Ovary (tissue), 7 donors: ENCODE measurements at regions not wholly inside any gene's neighbourhood (a gene's known extent, or its start where the extent isn't known, plus 50 kb on each side); places are given as distances from the start of the nearest gene placed in this dataset.

Experiments
- DNase-seq, 5 donors: peaks; one replicate each; pipeline ENCODE4 v3.0.0-alpha.2; 2019 to 2020
- H3K27ac ChIP-seq, 2 donors: fragments of 200-600 bp; one replicate each; pipeline versions ENCODE4 v1.5.1 to v1.8.0; 2019 to 2022
- H3K27me3 ChIP-seq: fragments of 200-600 bp; one replicate; pipeline ENCODE4 v1.8.0; 2022
- H3K36me3 ChIP-seq: fragments of 200-600 bp; sonication (generic); one replicate; pipeline ENCODE4 v1.5.1; 2019
- H3K4me1 ChIP-seq: one replicate; pipeline ENCODE4 v1.8.1; 2013; ENCODE audit warnings: mild to moderate bottlenecking, moderate library complexity; ENCODE audit not compliant: insufficient read depth
- H3K4me3 ChIP-seq: fragments of 200-600 bp; sonication (generic); one replicate; pipeline ENCODE4 v1.5.1; 2017
- H3K9me3 ChIP-seq, 2 donors: fragments of 200-600 bp in 1 of 2; sonication (generic) in 1 of 2; one replicate each; pipeline versions ENCODE4 v1.5.1 to v1.8.1; 2013 to 2019; ENCODE audit warnings: mild to moderate bottlenecking in 1 of 2, moderate library complexity in 1 of 2
- EP300 ChIP-seq: sonication (generic); formaldehyde crosslinking; IDR thresholded peaks from one replicate; pipeline ENCODE4 v1.6.1; 2017; ENCODE audit warnings: antibody characterized with exemption
- POLR2A ChIP-seq: fragments of 450-650 bp; IDR thresholded peaks from one replicate; pipeline ENCODE4 v1.6.1; 2017; ENCODE audit warnings: antibody characterized with exemption, mild to moderate bottlenecking, moderate library complexity
- WGBS, 3 donors: extraction: QIAGEN DNeasy Blood & Tissue Kit in 1 of 3; methylation state at CpG; one replicate each; pipeline versions ENCODE4 v1.1.5 to v1.1.7; 2013 to 2017; 5-methylcytosine and 5-hydroxymethylcytosine counted together
- intact Hi-C, 4 donors: fragments of 100-400 bp; cut with DNase I; formaldehyde crosslinking; loops; one replicate each; pipeline versions ENCODE4 v1.11.0 to v1.15.1; 2022 to 2023
- TF ChIP-seq, protein P1 (sequence below), 3 donors: fragments of 450-650 bp in 2 of 3; fragments of 200-600 bp in 1 of 3; IDR thresholded peaks; one replicate each; pipeline versions ENCODE4 v1.5.1 to v1.8.0; 2016 to 2022; ENCODE audit warnings: antibody characterized with exemption in 3 of 3, mild to moderate bottlenecking in 1 of 3
- donor health status: DM: no; HTN: no; CAD: no; lungs with moderate emphysema.
- donor health status: DM: no; HTN: no; CAD: no.
- donor health status: Bipolar disorder and iron deficiency.
- donor health status: DM: no; HTN: no; CAD: no.
- donor health status: DM: yes; HTN: yes; CAD: no.

DNA sequence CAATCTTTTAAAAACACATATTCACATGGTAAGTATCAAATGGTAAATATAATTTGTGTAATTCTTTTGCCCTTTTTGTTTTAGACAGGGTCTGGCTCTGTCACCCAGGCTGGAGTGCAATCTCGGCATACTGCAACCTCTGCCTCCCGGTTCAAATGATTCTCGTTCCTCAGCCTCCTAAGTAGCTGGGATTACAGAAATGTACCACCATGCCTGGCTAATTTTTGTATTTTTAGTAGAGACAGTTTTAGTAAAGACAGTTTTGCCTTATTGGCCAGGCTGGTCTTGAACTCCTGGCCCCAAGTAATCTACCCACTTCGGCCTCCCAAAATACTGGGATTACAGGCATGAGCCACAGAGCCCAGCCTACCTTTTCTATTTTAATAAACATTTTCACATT is 182.2 kb downstream of the MYCN start:
- 70 to 75% (median 71%) methylated on average over 4 of the region's 4 CpGs for WGBS, 3 donors
- H3K9me3 ChIP-seq: no peaks in the 10 kb centered on the region

DNA sequence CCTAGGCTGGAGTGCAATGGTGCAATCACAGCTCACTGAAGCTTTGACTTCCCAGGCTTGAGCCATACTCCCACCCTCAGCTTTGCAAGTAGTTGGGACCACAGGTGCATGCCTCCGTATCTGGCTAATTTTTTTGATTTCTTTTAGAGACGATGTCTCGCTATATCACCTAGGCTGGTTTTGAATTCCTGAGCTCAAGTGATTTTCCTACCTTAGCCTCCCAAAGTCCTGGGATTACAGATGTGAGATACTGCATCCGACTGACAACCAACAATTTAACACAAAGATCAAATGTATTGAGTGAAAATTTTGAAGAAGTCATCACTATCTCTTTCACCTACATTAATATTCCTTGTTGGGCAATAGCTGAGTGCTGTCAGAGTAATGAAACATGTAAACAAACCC is 181.6 kb downstream of the MYCN start:
- no peak for DNase-seq
- Histone ChIP-seq H3K27me3 (no peaks in the 10 kb centered on the region), H3K27ac (no peak overlapping the region), H3K4me1 (no peaks in the 10 kb centered on the region), H3K9me3 (no peaks in the 10 kb centered on the region), H3K4me3 (no peak overlapping the region), H3K36me3 (no peaks in the 10 kb centered on the region)
- intact Hi-C loops: no loop called here
- 57 to 84% (median 65%) methylated on average over 4 of the region's 4 CpGs for WGBS, 3 donors
- TF ChIP-seq, protein P1, sequence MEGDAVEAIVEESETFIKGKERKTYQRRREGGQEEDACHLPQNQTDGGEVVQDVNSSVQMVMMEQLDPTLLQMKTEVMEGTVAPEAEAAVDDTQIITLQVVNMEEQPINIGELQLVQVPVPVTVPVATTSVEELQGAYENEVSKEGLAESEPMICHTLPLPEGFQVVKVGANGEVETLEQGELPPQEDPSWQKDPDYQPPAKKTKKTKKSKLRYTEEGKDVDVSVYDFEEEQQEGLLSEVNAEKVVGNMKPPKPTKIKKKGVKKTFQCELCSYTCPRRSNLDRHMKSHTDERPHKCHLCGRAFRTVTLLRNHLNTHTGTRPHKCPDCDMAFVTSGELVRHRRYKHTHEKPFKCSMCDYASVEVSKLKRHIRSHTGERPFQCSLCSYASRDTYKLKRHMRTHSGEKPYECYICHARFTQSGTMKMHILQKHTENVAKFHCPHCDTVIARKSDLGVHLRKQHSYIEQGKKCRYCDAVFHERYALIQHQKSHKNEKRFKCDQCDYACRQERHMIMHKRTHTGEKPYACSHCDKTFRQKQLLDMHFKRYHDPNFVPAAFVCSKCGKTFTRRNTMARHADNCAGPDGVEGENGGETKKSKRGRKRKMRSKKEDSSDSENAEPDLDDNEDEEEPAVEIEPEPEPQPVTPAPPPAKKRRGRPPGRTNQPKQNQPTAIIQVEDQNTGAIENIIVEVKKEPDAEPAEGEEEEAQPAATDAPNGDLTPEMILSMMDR (IDR thresholded peaks at IDR 0.05): no peak
- TF ChIP-seq POLR2A (no peak), EP300 (no peak)

More for the DNA sequence above, 182.2 kb downstream of the MYCN start:
- H3K36me3 ChIP-seq: no peaks in the 10 kb centered on the region
- no peak overlapping the region for H3K27ac ChIP-seq
- DNase-seq: no peak
- no peaks in the 10 kb centered on the region for H3K4me1 ChIP-seq
- H3K27me3 ChIP-seq: no peaks in the 10 kb centered on the region
- TF ChIP-seq EP300: no peak
- TF ChIP-seq, protein P1 (IDR thresholded peaks at IDR 0.05): no peak
- TF ChIP-seq POLR2A: no peak
- no peak overlapping the region for H3K4me3 ChIP-seq
- intact Hi-C loops: no loop called here

DNA sequence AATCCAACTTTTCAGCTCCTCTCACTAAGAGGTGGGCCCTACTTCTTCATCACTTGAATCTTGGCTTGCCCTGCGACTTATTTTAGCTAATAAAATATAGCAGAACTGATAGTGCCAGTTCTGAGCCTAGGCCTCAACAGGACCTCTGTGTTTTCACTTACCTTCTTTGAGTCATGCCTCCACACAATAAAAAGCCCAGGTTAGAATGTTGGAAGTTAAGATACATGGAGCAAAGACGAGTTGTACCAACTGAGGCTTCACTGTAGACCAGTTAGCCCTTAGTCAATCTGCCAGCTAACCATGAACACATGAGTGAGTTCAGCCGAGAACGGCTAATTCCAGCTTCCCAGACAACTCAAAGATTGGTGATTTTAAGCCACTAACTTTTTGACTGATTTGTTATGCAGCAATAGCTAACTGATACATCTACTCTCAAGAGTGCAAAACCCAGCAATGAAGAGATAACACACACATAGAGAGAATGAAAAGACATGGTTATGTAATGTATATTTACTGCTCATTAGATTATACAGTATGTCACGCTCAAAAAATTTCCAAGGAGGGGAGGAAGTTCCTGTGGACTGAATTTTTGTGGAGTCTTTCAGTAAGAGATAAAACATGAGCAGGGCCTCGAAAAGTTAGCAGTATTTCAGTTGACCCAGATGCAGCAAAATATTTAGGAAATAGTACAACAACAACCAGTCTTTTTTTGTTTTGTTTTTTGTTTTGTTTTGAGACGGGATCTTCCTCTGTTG is 181.1 kb downstream of the MYCN start:
- no peak for DNase-seq
- intact Hi-C loops: no loop called here
- H3K4me1 ChIP-seq: no peaks in the 10 kb centered on the region
- no peaks in the 10 kb centered on the region for H3K36me3 ChIP-seq
- no peak overlapping the region for H3K4me3 ChIP-seq
- H3K27ac ChIP-seq: no peak overlapping the region
- no peaks in the 10 kb centered on the region for H3K27me3 ChIP-seq
- 52 to 76% (median 64%) methylated on average over 7 of the region's 7 CpGs for WGBS, 3 donors
- H3K9me3 ChIP-seq: no peaks in the 10 kb centered on the region
- TF ChIP-seq POLR2A (no peak), EP300 (no peak)
- TF ChIP-seq, protein P1 (IDR thresholded peaks at IDR 0.05): no peak

DNA sequence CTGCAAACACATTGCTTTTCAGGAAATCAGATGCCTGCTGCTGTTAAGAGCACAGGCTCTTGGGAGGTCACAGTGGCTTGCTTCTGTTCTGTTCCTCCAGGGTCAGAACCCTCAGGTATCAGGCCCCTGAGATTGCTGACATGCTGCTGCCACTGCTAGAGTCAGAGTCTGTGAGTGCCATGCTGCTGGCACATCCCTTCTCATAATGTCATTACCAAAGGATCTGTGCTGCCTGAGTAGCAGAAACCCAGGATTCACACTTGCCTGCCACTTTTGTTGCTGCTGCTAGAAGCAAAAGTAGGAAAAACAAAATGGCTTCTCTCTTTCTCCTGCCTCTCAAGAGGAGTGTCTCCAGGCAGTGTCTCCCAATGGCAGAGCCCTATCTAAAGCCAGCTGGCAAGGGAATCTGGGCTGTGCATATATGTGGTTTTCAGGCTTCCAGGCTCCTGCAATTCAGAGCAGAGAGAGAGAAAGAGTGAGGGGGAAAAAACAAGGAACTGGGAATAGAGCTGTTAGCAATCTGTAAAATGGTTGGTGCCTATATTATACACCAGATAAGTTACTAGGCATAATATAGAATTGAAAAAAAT is 180.3 kb downstream of the MYCN start:
- H3K27me3 ChIP-seq: no peaks in the 10 kb centered on the region
- no peak overlapping the region for H3K27ac ChIP-seq
- H3K9me3 ChIP-seq: no peaks in the 10 kb centered on the region
- TF ChIP-seq POLR2A: no peak
- TF ChIP-seq, protein P1 (IDR thresholded peaks at IDR 0.05): no peak
- no peak for TF ChIP-seq EP300
- no peak for DNase-seq
- intact Hi-C loops: no loop called here
- H3K36me3 ChIP-seq: no peaks in the 10 kb centered on the region
- H3K4me3 ChIP-seq: no peak overlapping the region
- no peaks in the 10 kb centered on the region for H3K4me1 ChIP-seq
